NCI-H187 (cell line): ENCODE measurements at regions not wholly inside any gene's neighbourhood (a gene's known extent, or its start where the extent isn't known, plus 50 kb on each side); places are given as distances from the start of the nearest gene placed in this dataset.

Source experiments
- DNase-seq, 2 experiments: peaks; one replicate each; lab custom pipeline; 2025; lab: John Stamatoyannopoulos, UW

DNA sequence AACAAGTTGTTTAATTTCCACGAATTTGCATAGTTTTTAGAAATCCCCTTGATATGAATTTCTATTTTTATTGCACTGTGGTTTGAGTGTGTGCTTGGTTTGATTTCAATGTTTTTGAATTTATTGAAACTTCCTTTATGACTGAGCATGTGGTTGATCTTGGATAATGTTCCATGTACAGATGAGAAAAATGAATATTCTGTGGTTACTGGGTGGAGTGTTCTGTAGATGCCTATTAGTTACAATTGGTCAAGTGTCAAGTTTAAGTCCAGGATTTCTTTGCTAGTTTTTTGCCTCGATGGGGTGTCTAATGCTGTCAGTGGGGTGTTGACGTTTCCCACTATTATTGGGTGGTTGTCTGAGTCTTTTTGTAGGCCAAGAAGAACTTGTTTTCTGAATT, 319.5 kb upstream of the ACTBL2 start:
- DNase-seq, result no peak

DNA sequence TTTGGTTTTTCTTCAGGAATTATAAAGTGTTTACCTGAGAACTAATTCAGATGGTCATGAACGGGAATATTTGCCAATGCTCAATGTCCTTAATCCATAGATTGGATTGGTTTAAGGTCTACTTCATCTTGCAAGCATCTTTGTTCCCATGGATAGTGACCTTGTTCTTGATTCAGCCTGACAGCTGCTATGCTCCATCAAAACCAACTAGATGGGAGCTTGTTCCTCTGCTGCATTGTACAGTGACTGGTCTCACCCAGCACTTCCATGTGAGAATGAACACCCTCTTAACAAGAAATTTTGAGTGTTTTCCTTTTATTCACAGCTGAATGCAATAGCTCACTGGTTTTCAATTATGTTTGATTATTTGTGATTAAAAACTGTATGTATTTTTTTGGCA, 312.6 kb upstream of the ACTBL2 start:
- DNase-seq, result no peak

DNA sequence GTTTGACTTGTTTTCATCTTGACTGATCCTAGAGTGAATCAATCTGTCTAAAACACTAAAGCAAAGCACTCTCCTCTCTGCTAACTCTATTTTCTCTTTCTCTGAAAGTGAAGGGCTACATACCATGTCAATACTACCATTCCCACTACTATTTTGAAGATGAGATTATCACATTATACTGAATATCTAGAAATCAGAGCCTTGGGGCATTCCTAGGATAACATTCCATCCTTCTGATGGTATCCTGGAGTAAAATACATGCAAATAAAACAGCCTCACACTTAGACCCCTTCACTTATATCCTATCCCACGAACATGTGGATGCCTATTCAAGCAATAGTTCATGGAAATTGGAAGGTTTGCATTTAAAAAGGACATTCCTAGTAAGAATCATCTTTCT, 309.3 kb upstream of the ACTBL2 start:
- DNase-seq, result no peak

DNA sequence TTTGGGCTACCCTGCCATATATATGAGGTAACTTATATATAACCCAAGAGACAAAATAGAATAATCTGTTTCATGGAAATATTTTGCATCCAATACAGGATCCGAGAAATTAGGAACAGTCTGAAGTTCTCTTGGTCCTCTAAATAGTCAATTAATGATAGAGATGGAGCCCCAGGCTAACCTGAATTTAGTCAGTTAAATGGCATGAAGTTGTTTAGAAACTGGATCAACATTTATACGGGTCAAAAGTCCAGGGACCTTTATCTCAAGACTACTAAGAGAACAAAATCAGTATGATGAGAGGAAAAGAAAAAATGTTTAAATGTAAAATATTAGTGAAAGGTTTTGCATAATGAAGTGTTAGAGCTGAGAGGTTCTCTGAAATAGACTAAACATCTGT, 303.3 kb upstream of the ACTBL2 start:
- no peak for DNase-seq

DNA sequence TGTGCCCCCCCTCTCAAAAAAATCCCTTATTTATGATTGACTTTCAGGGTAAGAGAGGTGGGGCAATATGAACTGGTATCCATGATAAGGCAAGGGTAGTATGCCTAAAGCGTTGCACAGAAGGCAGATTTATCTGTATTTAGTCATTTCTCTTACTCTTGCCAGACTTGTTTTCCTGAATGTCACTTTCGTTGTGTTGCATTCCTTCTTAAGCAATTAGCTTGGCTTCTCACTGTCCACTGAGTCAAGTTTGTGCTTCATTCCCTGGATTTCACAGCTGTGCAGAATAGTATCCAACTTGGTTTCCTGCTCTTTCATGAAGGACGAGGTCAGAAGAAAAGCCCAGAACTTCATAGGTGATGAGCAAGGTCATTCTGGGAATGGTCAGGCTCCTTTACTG, 301.5 kb upstream of the ACTBL2 start:
- no peak for DNase-seq

DNA sequence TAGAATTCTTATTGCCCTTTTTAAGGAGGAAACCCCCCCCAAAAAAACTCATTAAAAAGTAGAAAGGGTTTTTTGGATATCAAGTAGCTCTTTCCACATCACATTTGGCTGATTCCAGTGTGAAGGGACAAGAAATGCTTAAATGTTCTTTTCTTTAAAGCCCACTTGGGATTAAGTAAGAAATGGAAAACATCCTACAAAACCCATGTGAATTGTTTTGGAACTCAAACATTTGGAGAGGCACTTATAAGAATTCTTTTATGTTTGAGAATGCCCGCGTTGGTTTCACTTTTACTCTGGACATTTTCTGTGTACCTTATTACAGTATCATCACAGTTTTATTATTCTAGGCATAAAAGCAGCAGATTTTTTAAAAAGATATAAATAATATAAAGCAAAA, 301.1 kb upstream of the ACTBL2 start:
- DNase-seq, result no peak

DNA sequence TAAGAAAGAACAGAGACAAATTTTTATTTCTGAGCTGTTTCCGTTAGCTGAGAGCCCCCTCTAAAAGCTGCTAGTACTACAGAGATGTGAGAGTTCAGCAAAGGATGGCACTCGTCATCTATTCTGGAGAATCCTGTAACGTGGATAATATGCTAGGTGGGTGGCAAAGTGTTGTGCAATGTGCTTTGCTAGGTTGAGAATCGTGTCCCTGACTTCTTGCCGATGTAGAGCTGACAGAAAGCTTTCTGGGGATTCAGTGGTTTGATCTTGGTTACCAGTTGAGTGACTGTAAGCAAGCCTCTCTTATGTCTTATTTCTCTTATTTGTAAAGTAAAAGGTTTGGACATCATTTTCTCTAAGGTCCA, 298.3 kb upstream of the ACTBL2 start:
- DNase-seq, result no peak

DNA sequence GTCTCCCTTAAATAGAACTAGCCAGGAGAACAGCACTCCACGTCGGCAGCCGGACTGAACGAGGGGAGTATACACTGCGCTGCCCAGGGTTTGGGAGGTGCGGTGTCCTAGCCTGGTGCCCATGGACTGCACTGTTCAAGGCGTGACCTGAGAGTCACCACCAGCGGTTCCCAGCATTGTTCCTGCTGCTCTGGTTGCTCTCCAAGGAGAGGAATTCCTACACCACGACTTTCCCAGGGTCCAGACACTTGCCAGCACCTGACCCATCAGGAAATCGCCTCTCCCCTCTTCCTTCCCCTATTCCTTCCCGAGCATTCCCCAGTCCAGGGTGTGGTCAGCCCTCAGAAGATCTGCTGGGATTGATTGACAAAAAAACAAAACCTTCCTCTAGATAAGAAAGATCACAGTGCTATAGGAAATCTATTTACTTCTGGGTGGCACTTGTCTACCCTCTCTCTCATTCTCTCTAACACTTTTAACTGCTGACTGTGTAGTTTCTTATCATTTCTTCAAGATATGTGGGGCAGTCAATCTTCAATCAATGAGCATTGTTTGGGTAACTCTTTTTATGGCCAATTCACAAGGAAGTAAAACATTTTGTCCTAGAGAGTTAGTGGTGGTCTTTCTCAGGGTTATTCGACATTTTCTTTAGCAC, 297.8 kb upstream of the ACTBL2 start:
- no peak for DNase-seq

DNA sequence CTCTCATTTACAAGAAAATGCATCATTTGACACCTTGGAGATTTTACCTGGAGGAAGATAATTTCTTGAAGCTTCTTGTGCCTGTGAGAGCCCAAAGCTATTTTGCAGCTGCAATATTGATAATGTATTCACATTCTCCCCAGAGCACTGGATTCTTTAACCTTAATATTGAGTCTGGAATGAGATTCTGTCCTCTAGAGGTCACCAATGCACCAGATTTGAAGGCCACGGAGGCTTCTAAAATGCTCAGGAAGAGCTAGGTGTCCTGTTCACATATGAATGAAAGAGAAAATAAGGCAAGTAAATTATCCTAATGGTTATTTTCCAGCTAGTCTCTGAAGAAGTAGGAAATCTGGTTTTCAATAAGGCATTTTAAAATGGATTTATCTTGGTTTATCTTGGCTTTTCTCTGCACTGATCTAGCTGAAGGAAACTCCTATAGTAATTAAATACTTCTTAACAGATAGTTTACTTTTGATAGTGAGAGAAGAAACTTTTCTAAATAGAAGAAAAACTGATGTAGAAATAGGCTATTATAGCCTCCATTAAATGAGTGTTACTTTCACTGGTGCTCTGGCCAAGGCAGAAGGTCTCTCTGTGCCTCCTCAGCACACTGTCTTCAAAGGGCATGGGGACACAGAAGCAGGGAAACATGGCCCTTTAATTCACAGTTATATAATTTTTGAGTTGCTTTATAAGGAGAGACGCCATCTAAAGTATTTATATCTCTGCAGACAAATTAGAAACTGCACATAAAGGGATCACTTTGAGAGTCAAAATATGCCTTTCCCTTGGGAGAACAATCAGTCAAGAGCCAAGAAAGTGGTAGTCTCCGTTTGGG, 297.0 kb upstream of the ACTBL2 start:
- DNase-seq, result peak; percentile 14 to 50

DNA sequence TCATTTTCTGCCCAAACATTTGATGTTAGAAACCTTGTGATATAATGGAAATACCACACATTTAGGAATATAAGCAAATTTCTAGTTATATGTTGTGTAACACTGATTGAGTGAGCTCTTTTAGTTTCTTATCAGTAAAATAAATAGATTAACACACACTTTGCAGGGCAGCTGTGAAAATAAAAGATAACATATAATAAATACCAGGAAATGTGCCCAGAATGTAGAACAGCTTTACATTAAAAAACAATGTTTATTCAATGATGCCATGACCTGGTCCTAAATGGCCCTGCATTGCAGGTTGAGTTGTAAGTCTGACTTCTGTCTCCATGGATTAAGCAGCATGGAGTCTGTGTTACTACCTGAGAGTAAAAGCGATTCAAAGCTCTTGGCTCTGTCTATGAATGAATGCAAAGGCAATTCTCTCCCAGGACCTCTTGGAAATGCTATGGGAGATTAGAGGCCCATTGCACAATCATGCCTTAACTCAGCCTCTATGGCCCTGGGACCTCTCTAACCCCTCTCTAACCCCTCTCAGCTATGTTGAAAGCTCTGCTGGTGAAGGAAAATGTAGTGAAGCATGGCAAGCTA, 296.0 kb upstream of the ACTBL2 start:
- DNase-seq, result no peak

DNA sequence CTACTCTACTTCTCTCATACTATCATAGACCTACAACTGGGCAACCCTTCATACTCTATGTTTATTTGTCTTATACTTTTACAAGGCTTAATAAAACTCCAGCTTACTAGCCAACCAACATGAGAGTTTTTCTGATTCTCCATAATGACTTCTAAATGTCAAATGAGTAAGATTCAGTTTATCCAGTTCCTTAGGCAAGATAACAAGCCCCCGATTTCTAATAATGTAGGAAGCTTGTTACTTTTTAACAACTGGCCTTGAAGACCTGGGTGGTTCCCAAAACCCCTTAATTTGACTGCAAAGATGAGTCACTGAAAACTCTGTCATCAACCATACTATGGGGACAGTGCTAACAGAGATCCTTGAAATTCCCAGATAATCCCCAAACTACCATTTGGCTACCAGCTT, 294.6 kb upstream of the ACTBL2 start:
- no peak for DNase-seq

DNA sequence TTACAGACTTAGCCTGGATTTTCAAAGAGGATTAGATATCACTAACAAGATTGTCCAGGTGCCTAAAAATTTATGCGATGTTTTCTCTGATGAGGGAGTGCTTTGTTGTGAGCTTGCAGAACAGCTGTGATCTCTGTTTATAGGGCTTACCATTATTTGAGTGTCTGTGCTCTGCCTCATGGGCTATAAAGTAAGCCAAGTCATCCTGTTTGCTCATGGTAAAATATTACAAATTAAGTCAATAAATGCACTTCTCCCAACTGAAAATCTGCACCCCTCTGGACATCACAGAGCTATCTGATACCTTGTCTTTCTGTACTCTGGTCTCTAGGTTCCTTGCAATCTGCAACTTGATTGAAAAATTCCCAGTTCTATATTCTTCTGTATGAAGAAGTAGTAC, 293.4 kb upstream of the ACTBL2 start:
- no peak for DNase-seq

DNA sequence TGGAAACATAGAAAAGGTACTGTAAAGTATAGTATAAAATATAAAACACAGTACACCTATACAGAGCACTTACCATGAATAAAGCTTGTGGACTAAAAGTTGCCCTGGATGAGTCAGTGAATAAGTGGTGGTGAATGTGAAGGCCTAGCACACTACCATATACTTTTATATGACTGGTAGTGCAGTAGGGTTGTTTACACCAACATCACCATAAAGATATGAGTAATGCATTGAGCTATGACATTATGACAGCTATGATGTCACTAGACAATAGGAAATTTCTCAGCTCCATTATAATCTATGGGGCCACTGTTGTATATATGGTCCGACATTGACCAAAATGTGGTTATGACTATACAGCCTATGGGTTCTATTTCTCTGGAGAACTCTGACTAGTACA, 291.8 kb upstream of the ACTBL2 start:
- DNase-seq, result no peak

DNA sequence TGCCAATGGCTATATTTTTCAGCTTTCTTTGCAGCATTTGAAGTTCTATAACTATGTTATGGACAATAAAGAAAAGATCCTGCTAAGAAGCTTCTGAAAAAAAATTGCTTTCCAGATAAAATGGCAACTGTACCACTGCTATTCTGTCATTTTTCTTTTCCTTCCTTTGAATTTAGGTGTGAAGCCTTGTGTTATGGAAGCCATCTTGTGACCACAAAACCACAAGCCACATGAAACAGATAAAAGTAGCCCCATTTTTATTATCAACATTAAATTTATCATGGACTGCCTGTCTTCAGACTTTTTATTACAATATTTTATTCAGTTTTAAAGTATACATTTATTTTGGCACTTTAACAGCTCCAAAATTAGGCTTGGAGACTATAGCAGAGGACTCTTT, 289.9 kb upstream of the ACTBL2 start:
- DNase-seq, result no peak

DNA sequence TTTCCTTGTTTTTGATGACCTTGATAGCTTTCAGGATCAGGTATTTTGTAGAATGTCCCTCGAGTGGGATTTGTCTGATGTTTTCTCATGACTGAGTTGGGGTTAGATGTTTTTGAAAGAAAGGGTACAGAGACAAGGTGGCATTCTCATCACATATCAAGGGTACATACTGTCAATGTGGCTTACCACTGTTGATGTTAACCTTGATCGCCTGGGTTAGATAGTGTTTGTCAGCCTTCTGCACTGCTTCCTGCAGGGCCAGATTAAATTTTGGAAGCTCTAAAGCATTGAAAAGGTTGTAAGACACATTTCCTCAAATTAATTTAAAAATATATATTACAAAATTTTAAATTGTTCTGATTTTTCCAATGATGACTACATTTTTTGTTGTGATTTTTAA, 287.4 kb upstream of the ACTBL2 start:
- no peak for DNase-seq

DNA sequence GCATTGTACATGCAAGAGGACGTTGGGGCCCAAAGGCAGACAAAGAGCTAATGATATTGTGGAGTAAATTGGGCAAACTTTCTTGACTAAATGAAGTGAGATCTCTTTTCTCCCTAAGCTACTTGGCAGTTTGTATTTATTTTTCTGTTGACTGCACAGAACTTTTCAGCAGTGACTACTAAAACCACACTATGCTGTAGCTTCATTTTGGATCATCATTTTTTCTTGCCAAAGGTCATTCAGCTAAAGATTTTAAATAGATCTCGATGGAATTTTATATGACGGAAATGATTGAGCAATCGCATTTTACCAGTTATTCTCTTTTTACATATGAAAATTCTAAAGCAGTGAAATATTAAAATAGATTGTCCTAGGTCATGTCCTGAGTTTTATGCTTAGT, 286.1 kb upstream of the ACTBL2 start:
- no peak for DNase-seq

DNA sequence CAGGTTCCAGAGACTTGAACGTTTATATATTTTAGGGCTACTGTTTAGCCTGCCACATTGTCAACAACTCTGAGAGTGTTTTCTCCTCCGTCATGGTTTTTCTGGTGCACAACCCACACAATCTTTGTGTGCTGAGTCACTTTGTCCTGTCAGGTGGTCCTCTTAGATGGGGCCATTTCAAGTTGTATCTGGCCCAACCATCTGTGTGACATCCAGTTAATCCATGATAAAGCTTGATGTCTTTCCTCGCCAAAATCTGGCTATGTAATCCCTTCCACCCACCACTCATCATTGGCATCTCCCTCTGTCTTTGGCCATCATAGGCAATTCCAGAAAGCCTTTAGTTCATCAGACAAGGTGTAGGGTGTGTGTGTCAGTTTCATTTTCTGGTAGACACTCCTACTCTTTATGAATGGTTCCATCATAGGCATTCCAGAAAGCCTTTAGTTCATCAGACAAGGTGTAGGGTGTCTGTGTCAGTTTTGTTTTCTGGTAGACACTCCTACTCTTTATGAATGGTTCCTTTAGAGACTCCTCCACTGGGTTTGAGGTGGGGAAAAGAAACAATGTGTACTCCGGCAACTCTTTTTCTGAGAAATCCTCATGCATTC, 282.0 kb upstream of the ACTBL2 start:
- DNase-seq, result no peak

DNA sequence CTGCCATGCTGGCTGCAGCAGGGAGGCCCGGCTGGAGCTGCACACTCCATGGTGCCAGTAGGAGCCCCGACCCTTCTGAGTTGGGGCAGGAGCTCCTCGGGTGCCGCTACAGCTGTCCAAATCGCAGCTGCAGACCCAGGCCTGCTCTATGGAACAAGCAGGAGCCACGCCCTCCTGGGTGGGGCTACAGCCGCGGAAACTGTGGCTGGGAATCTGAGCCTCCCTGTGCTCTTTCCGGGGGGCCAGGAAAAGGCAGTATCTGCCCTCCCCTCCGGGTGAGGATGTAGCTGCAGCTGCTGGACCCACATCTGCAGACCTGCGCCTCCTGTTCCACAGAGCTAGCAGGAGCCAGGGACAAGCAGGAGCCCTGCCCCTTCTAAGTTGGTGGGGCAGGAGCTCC, 278.9 kb upstream of the ACTBL2 start:
- DNase-seq, result no peak

DNA sequence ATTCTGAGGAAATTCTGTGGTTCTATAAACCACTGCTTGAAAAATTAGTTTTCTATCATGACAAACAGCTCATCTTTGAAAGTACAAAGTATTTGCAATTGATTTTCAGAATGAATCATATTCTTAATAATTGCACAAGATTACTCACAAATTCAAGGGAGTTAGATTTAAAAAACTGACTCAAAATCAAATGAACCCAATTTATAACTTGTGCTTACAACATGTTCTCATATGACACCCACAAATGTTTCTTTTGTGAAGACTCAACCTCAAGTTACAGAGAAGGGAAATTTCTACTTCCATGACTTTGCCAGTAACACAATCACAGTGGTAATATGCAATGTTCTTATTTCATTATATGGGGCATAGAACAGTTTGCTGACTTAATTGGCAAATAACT, 272.0 kb upstream of the ACTBL2 start:
- no peak for DNase-seq

DNA sequence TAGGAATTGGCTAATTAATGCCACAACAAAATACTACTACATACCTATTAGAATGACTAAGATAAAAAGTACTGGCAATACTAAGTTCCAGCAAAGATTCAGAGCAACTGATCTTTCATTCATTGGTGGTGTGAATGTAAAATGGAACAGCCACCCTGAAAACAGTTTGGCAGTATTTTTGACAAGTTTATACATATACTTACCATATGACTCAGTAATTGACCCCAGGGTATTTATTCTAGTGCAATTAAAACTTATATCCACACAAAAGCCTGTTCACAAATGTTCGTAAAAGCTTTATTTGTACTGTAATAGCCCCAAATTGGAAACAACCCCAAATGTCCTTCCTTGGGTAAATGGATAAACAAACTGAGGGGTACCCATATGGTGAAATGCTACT, 270.8 kb upstream of the ACTBL2 start:
- no peak for DNase-seq

DNA sequence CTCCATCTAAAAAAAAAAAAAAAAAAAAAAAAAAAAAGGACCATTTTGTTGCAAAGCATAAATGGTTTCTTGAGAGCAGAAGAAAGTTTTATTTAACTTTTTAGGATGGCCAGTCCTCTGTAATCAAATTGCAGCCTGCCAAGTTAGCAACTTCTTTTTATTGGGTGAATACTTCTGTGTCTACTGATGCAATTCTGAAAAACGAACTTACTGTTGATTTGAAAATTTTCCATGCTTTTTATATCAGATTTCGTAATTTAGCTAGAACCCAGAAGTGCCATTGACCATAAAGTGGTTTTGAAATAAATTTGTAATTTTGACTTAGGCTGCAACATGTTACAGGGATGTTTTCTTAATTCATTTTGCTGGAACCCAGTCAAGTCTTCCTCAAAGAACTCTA, 269.1 kb upstream of the ACTBL2 start:
- DNase-seq, result no peak

DNA sequence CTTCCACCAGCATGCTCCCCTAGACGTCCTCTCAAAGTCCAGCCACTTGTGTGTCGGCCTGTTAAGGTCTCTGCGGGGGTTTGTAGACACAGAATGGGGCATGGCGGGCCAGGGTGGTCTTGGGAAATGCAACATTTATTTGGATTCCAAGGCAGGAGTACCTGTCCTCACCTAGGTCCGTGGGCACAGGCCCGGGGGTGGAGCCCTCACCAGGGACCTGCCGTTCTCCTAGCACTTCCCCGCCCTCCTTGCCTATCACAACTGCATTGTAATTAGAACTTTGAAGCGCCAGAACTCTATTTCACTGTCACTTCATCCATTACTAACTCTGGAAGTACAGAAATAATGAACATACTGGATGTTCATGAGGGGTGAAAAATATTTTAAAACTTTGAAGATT, 268.3 kb upstream of the ACTBL2 start:
- DNase-seq, result no peak

DNA sequence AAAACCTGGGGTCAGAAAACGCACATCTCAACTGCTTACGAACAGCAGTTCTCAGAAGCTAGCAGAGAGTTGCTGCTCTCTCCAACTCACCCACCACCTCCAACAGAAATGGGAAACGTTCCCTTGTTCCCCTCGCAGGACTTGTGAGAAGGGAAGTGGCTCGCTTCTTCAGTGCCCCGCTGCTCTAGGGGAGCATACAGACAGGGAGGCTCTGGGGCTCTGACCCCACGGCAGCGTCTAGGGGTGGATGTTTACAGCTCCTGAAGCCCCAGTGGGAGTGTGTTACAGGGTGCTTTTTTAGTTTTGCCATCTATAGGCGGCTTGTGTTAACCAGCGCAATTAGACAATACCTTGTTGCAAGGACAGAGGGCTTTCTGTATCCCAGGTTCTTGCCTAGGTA, 267.7 kb upstream of the ACTBL2 start:
- no peak for DNase-seq
